Endothelial cell (in vitro differentiated cells): ENCODE measurements at regions not wholly inside any gene's neighbourhood (a gene's known extent, or its start where the extent isn't known, plus 50 kb on each side); places are given as distances from the start of the nearest gene placed in this dataset.

Experiments
- DNase-seq: peaks from one replicate; pipeline ENCODE4 v3.0.0; 2021; ENCODE audit warnings: low spot score
- H3K27ac Mint-ChIP-seq: one replicate; pipeline ENCODE4 v1.8.0; 2021; ENCODE audit warnings: mixed read lengths, inconsistent platforms; ENCODE audit not compliant: unreplicated experiment
- H3K27me3 Mint-ChIP-seq: one replicate; pipeline ENCODE4 v1.8.0; 2021; ENCODE audit warnings: mild to moderate bottlenecking, moderate library complexity, mixed read lengths, inconsistent platforms; ENCODE audit not compliant: unreplicated experiment
- H3K36me3 Mint-ChIP-seq: one replicate; pipeline ENCODE4 v1.8.0; 2021; ENCODE audit warnings: mild to moderate bottlenecking, low read depth, mixed read lengths, inconsistent platforms; ENCODE audit not compliant: unreplicated experiment
- H3K4me1 Mint-ChIP-seq: one replicate; pipeline ENCODE4 v1.8.0; 2021; ENCODE audit warnings: mild to moderate bottlenecking, mixed read lengths, inconsistent platforms; ENCODE audit not compliant: unreplicated experiment
- H3K4me3 Mint-ChIP-seq: one replicate; pipeline ENCODE4 v1.8.0; 2021; ENCODE audit warnings: mild to moderate bottlenecking, mixed read lengths, inconsistent platforms; ENCODE audit not compliant: unreplicated experiment
- H3K9me3 Mint-ChIP-seq: one replicate; pipeline ENCODE4 v1.8.0; 2021; ENCODE audit warnings: mixed read lengths, inconsistent platforms; ENCODE audit not compliant: unreplicated experiment
- CTCF ChIP-seq: fragments of 200-600 bp; sonication (generic); IDR thresholded peaks from one replicate; pipeline ENCODE4 v1.5.0; 2021; ENCODE audit warnings: antibody characterized with exemption; ENCODE audit not compliant: unreplicated experiment

GRCh38 chr2:7133521-7133920 lies 216.3 kb downstream of the RNF144A start:
- DNase-seq = peak; percentile 47
- H3K4me3 Mint-ChIP-seq = no peak overlapping the region
- H3K36me3 Mint-ChIP-seq = no peaks in the 10 kb centered on the region
- H3K27me3 Mint-ChIP-seq = peaks cover 1% of the 10 kb centered on the region
- no peak overlapping the region for H3K27ac Mint-ChIP-seq
- no peak for TF ChIP-seq CTCF
- H3K9me3 Mint-ChIP-seq = no peaks in the 10 kb centered on the region
- H3K4me1 Mint-ChIP-seq = no peaks in the 10 kb centered on the region

- H3K4me1 Mint-ChIP-seq = no peaks in the 10 kb centered on the region
- H3K9me3 Mint-ChIP-seq = no peaks in the 10 kb centered on the region
- TF ChIP-seq CTCF = no peak
- no peaks in the 10 kb centered on the region for H3K36me3 Mint-ChIP-seq
- no peak overlapping the region for H3K27ac Mint-ChIP-seq
- H3K4me3 Mint-ChIP-seq = no peak overlapping the region
- no peak for DNase-seq
- H3K27me3 Mint-ChIP-seq = no peaks in the 10 kb centered on the region
Observed at GRCh38 chr2:7140306-7140705, 223.1 kb downstream of the RNF144A start.

- H3K4me3 Mint-ChIP-seq = no peak overlapping the region
- no peaks in the 10 kb centered on the region for H3K9me3 Mint-ChIP-seq
- DNase-seq = no peak
- no peaks in the 10 kb centered on the region for H3K4me1 Mint-ChIP-seq
- H3K27ac Mint-ChIP-seq = no peak overlapping the region
- TF ChIP-seq CTCF = no peak
- no peaks in the 10 kb centered on the region for H3K27me3 Mint-ChIP-seq
- no peaks in the 10 kb centered on the region for H3K36me3 Mint-ChIP-seq
Observed at GRCh38 chr2:7145707-7146106, 228.5 kb downstream of the RNF144A start.

GRCh38 chr2:7146151-7146550 lies 228.9 kb downstream of the RNF144A start:
- no peaks in the 10 kb centered on the region for H3K36me3 Mint-ChIP-seq
- no peaks in the 10 kb centered on the region for H3K4me1 Mint-ChIP-seq
- no peaks in the 10 kb centered on the region for H3K27me3 Mint-ChIP-seq
- no peak for DNase-seq
- H3K4me3 Mint-ChIP-seq = no peak overlapping the region
- no peaks in the 10 kb centered on the region for H3K9me3 Mint-ChIP-seq
- TF ChIP-seq CTCF = no peak
- no peak overlapping the region for H3K27ac Mint-ChIP-seq

GRCh38 chr2:7154656-7155055 lies 237.4 kb downstream of the RNF144A start:
- DNase-seq = no peak
- no peak for TF ChIP-seq CTCF
- H3K4me3 Mint-ChIP-seq = no peak overlapping the region
- H3K4me1 Mint-ChIP-seq = no peaks in the 10 kb centered on the region
- no peaks in the 10 kb centered on the region for H3K36me3 Mint-ChIP-seq
- H3K9me3 Mint-ChIP-seq = no peaks in the 10 kb centered on the region
- no peaks in the 10 kb centered on the region for H3K27me3 Mint-ChIP-seq
- no peak overlapping the region for H3K27ac Mint-ChIP-seq
